ENCODE measurements at regions not wholly inside any gene's neighbourhood (a gene's known extent, or its start where the extent isn't known, plus 50 kb on each side); places are given as distances from the start of the nearest gene placed in this dataset.

DNA sequence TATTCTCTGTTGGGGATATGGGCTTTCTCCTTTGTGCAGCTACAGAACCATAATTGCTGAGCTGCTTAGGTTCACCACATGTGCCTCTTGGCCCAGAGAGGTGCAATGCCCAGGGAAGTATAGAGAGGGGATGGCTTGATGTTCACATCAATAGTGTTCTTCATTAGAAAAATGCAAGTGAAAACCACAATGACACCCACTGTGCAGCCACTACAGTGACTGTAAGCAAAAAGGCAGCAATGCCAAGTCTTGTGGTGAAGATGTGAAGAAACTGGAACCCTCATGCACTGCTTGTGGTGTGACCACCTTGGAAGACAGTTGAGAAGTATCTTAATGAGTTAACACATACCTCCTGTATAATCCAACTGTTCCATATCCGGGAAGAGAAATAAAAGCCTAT lies 318.9 kb upstream of the ZMIZ1 start:
- no peak overlapping the region for H3K4me3 Mint-ChIP-seq (ENCODE audit: unreplicated experiment)
- H3K27ac Mint-ChIP-seq (ENCODE audit: unreplicated experiment) = no peak overlapping the region
- TF ChIP-seq, protein P1, sequence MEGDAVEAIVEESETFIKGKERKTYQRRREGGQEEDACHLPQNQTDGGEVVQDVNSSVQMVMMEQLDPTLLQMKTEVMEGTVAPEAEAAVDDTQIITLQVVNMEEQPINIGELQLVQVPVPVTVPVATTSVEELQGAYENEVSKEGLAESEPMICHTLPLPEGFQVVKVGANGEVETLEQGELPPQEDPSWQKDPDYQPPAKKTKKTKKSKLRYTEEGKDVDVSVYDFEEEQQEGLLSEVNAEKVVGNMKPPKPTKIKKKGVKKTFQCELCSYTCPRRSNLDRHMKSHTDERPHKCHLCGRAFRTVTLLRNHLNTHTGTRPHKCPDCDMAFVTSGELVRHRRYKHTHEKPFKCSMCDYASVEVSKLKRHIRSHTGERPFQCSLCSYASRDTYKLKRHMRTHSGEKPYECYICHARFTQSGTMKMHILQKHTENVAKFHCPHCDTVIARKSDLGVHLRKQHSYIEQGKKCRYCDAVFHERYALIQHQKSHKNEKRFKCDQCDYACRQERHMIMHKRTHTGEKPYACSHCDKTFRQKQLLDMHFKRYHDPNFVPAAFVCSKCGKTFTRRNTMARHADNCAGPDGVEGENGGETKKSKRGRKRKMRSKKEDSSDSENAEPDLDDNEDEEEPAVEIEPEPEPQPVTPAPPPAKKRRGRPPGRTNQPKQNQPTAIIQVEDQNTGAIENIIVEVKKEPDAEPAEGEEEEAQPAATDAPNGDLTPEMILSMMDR (IDR thresholded peaks at IDR 0.05) = no peak
- peaks cover 1% of the 10 kb centered on the region for H3K27me3 Mint-ChIP-seq (ENCODE audit: low read depth)
- H3K4me1 Mint-ChIP-seq (ENCODE audit: low read depth) = peaks cover 14% of the 10 kb centered on the region
- no peaks in the 10 kb centered on the region for H3K9me3 Mint-ChIP-seq (ENCODE audit: low read depth)
- no peak for DNase-seq (ENCODE audit: low spot score)
- H3K36me3 Mint-ChIP-seq (ENCODE audit: low read depth) = no peaks in the 10 kb centered on the region

DNA sequence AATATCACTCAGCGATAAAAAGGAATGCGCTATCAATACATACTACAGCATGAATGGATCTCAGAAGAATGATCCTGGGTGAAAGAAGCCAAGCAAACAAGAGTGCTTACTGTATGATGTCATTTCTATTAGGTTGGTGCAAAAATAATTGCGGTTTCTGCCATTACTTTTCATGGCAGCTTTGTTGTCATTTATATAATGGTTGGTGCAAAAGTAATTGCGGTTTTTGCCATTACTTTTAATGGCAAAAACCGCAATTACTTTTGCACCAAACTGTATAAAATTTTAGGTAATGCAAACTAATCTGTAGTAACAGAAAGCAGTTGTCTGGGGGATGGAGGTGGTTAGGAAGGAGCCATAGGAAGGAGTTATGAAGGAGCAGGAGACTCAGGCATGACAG lies 318.3 kb upstream of the ZMIZ1 start:
- Mint-ChIP-seq H3K9me3 (ENCODE audit: low read depth) (no peaks in the 10 kb centered on the region), H3K4me3 (ENCODE audit: unreplicated experiment) (no peak overlapping the region), H3K27me3 (ENCODE audit: low read depth) (peaks cover 1% of the 10 kb centered on the region), H3K27ac (ENCODE audit: unreplicated experiment) (no peak overlapping the region), H3K36me3 (ENCODE audit: low read depth) (no peaks in the 10 kb centered on the region), H3K4me1 (ENCODE audit: low read depth) (peaks cover 19% of the 10 kb centered on the region)
- DNase-seq (ENCODE audit: low spot score) = no peak
- TF ChIP-seq, protein P1 (IDR thresholded peaks at IDR 0.05) = no peak

DNA sequence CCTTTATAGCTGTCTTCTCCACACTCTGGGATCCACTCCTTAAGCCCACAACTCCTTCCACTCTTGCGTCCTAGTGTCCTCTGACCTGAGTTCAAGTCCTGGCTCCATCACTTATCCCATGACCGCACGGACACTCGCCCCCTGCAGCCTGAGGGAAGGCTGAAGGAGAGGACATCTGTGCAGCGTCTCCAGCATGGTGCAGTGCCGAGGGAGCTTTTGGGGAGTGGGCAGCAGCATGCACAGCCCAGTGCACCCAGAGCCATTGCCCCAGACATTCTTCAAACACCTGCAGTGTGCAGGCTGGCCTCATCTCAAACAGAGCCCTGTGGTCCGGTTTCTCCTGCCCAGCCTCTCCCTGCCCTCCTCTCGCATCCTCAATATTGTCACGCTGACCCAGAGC lies 317.1 kb upstream of the ZMIZ1 start:
- H3K27ac Mint-ChIP-seq (ENCODE audit: unreplicated experiment) = no peak overlapping the region
- H3K27me3 Mint-ChIP-seq (ENCODE audit: low read depth) = peaks cover 1% of the 10 kb centered on the region
- H3K36me3 Mint-ChIP-seq (ENCODE audit: low read depth) = no peaks in the 10 kb centered on the region
- TF ChIP-seq, protein P1 (IDR thresholded peaks at IDR 0.05) = no peak
- peaks cover 32% of the 10 kb centered on the region for H3K4me1 Mint-ChIP-seq (ENCODE audit: low read depth)
- H3K9me3 Mint-ChIP-seq (ENCODE audit: low read depth) = no peaks in the 10 kb centered on the region
- DNase-seq (ENCODE audit: low spot score) = no peak
- no peak overlapping the region for H3K4me3 Mint-ChIP-seq (ENCODE audit: unreplicated experiment)

DNA sequence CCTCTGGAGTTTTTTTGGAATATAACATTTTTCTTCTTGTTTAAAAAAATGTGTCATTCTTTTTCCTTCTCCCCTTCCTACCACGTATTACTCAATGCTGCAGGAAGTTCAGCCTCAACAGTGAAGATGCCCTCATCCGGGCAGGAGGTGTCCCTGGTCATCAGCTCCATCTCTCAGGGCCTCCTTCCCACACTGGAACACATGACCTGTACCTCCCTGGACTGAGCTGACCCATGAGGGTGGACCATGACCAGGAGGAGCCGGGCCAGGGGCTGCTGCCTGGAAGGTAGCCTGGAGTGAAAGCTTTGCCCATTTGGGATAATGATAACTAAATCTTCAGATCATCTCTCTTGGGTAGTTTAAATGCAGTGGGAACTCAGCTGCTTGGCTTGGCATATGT lies 316.5 kb upstream of the ZMIZ1 start:
- Mint-ChIP-seq H3K9me3 (ENCODE audit: low read depth) (no peaks in the 10 kb centered on the region), H3K27me3 (ENCODE audit: low read depth) (peaks cover 1% of the 10 kb centered on the region), H3K4me3 (ENCODE audit: unreplicated experiment) (no peak overlapping the region), H3K4me1 (ENCODE audit: low read depth) (peaks cover 37% of the 10 kb centered on the region), H3K36me3 (ENCODE audit: low read depth) (no peaks in the 10 kb centered on the region), H3K27ac (ENCODE audit: unreplicated experiment) (no peak overlapping the region)
- TF ChIP-seq, protein P1 (IDR thresholded peaks at IDR 0.05) = no peak
- no peak for DNase-seq (ENCODE audit: low spot score)

DNA sequence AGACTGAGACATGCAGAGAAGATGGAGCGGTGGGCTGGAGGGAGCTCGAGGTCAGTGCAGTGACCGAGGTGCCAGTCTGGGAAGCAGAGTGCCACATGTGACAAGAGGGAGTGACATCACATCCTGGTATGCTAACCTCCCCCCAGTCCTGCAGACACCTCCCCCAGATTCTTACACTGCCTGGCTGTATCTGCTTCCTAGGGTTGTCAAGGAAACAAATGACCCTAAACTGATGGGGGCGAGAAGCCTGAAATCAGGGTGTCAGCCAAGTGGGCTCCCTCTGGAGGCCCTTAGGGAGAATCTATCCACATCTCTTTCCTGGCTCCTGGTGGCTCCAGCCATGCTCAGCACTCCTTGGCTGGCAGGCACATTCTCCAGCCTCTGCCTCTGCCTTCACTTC lies 316.1 kb upstream of the ZMIZ1 start:
- Mint-ChIP-seq H3K4me1 (ENCODE audit: low read depth) (peaks cover 42% of the 10 kb centered on the region), H3K4me3 (ENCODE audit: unreplicated experiment) (no peak overlapping the region), H3K9me3 (ENCODE audit: low read depth) (no peaks in the 10 kb centered on the region), H3K27ac (ENCODE audit: unreplicated experiment) (no peak overlapping the region), H3K27me3 (ENCODE audit: low read depth) (peaks cover 1% of the 10 kb centered on the region), H3K36me3 (ENCODE audit: low read depth) (no peaks in the 10 kb centered on the region)
- DNase-seq (ENCODE audit: low spot score) = no peak
- TF ChIP-seq, protein P1 (IDR thresholded peaks at IDR 0.05) = no peak
